Smooth muscle cell (in vitro differentiated cells): ENCODE measurements at regions not wholly inside any gene's neighbourhood (a gene's known extent, or its start where the extent isn't known, plus 50 kb on each side); places are given as distances from the start of the nearest gene placed in this dataset.
"Not testable (repeated sequence)": the region's sequence is repeated elsewhere in the genome, so short reads cannot be mapped to it uniquely, and the experiment has no call there.

Source experiments
- DNase-seq: peaks from one replicate; lab custom pipeline; 2025; ENCODE audit not compliant: unreplicated experiment; lab: John Stamatoyannopoulos, UW
- H2AFZ ChIP-seq: fragments of 200-600 bp; sonication (generic); 2 replicates; pipeline ENCODE4 v1.6.0; 2016; ENCODE audit warnings: antibody characterized with exemption, low read depth, mild to moderate bottlenecking
- H3F3A ChIP-seq: fragments of 200-600 bp; sonication (generic); 2 replicates; pipeline ENCODE4 v1.6.0; 2017; ENCODE audit warnings: antibody characterized with exemption, low read depth
- H3K27ac ChIP-seq: fragments of 200-600 bp; sonication (generic); 2 replicates; pipeline ENCODE4 v1.5.1; 2016; ENCODE audit warnings: low read depth, mild to moderate bottlenecking
- H3K27me3 ChIP-seq: fragments of 200-600 bp; sonication (generic); 2 replicates; pipeline ENCODE4 v1.6.1; 2016; ENCODE audit warnings: low read depth, mild to moderate bottlenecking
- H3K36me3 ChIP-seq: fragments of 200-600 bp; sonication (generic); 2 replicates; pipeline ENCODE4 v1.5.1; 2016; ENCODE audit warnings: low read depth
- H3K4me1 ChIP-seq: fragments of 200-600 bp; sonication (generic); 2 replicates; pipeline ENCODE4 v1.5.1; 2016; ENCODE audit warnings: low read depth
- H3K4me2 ChIP-seq: fragments of 200-600 bp; sonication (generic); 2 replicates; pipeline ENCODE4 v1.6.0; 2016; ENCODE audit warnings: mild to moderate bottlenecking
- H3K4me3 ChIP-seq: fragments of 200-600 bp; sonication (generic); 2 replicates; pipeline ENCODE4 v1.5.1; 2016; ENCODE audit warnings: mild to moderate bottlenecking
- H3K79me2 ChIP-seq: fragments of 200-600 bp; sonication (generic); 2 replicates; pipeline ENCODE4 v1.6.0; 2016; ENCODE audit warnings: low read depth, mild to moderate bottlenecking
- H3K9ac ChIP-seq: fragments of 200-600 bp; sonication (generic); 2 replicates; pipeline ENCODE4 v1.6.0; 2016; ENCODE audit warnings: low read depth
- H3K9me3 ChIP-seq: fragments of 200-600 bp; sonication (generic); replicated peaks from 2 replicates; pipeline ENCODE4 v1.5.1; 2016; ENCODE audit warnings: low read depth
- H4K20me1 ChIP-seq: fragments of 200-600 bp; sonication (generic); 2 replicates; pipeline ENCODE4 v1.6.0; 2016; ENCODE audit warnings: low read depth
- WGBS: methylation state at CpG from one replicate; pipeline ENCODE4 v1.1.7; 2016; ENCODE audit warnings: low lambda C conversion rate; 5-methylcytosine and 5-hydroxymethylcytosine counted together
- TF ChIP-seq, protein P1 (sequence below): fragments of 200-600 bp; sonication (generic); IDR thresholded peaks from 2 replicates; pipeline ENCODE4 v1.5.1; 2017; ENCODE audit warnings: borderline replicate concordance, mild to moderate bottlenecking, antibody characterized with exemption; ENCODE audit not compliant: insufficient read depth, poor library complexity, severe bottlenecking

DNA sequence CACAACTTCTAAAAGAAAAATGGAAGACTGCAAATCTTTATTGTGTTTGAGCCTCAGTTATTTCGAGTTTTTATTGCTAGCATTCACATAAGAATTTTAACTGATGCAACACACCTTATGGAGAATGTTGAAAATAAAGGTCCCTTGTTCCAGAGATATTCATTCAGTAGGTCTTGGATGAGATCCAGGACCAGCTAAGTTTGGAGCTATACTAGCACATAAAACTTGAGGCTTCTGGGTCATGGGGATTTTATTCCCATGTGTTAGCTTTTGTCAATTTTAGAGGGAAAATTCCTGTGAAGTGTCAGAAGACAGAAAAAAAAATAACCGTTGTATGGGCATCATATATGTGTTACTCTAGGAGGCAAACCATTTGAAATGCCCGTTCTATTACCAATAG, 693.2 kb upstream of the MIS18BP1 start:
- Histone ChIP-seq H3K9me3 (no peaks in the 10 kb centered on the region), H3K4me2 (no peak overlapping the region), H3K79me2 (no peaks in the 10 kb centered on the region), H3K4me3 (no peak overlapping the region), H3K9ac (no peak overlapping the region), H4K20me1 (no peaks in the 10 kb centered on the region), H3K27me3 (no peaks in the 10 kb centered on the region), H3K36me3 (no peaks in the 10 kb centered on the region), H3K4me1 (no peaks in the 10 kb centered on the region), H2AFZ (no peak overlapping the region), H3F3A (no peaks in the 10 kb centered on the region), H3K27ac (no peak overlapping the region)
- TF ChIP-seq, protein P1, sequence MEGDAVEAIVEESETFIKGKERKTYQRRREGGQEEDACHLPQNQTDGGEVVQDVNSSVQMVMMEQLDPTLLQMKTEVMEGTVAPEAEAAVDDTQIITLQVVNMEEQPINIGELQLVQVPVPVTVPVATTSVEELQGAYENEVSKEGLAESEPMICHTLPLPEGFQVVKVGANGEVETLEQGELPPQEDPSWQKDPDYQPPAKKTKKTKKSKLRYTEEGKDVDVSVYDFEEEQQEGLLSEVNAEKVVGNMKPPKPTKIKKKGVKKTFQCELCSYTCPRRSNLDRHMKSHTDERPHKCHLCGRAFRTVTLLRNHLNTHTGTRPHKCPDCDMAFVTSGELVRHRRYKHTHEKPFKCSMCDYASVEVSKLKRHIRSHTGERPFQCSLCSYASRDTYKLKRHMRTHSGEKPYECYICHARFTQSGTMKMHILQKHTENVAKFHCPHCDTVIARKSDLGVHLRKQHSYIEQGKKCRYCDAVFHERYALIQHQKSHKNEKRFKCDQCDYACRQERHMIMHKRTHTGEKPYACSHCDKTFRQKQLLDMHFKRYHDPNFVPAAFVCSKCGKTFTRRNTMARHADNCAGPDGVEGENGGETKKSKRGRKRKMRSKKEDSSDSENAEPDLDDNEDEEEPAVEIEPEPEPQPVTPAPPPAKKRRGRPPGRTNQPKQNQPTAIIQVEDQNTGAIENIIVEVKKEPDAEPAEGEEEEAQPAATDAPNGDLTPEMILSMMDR, result no peak
- WGBS, result 87% methylated on average over 3 of the region's 3 CpGs
- no peak for DNase-seq

DNA sequence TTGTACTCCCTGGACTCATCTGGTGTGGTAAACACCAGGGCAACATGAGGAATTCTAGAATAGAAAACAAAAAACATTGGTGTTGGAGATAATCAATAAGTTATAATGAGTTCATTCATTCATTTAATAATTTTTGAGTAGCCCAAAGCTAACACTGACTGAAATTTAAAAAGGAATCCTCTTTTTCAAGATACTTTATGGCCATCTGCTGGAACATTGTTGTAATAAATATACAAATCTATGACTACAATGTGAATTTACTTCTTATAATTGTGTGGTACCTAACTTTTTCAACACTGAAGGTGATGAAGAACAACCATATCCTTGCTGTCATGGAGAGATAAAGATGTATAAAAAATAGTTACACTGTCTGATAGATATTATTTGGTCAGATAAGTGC, 687.3 kb upstream of the MIS18BP1 start:
- Histone ChIP-seq H3K36me3 (no peaks in the 10 kb centered on the region), H2AFZ (no peak overlapping the region), H3K9ac (no peak overlapping the region), H3K27ac (no peak overlapping the region), H3K4me2 (no peak overlapping the region), H4K20me1 (no peaks in the 10 kb centered on the region), H3K9me3 (no peaks in the 10 kb centered on the region), H3K4me1 (no peaks in the 10 kb centered on the region), H3K4me3 (no peak overlapping the region), H3K79me2 (no peaks in the 10 kb centered on the region), H3F3A (no peaks in the 10 kb centered on the region), H3K27me3 (no peaks in the 10 kb centered on the region)
- DNase-seq, result no peak
- TF ChIP-seq, protein P1, result no peak

DNA sequence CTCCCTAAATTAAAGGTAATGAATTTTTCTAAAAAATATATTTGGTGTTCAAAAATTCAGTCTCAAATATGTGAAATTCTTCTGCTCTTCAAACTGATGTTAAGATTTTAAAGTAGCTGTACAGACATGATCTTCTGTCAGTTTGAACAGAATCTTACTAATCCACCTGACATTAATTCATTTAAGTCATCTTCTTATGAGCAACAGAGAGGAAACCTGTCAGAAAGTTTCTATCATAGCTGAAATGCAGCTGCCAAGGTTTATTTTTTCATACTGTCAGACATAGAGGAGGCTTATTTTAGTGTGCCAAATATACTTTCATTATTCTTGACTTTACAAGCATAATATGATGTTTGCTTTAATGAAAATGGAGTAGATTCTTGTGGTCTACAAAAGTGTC, 686.6 kb upstream of the MIS18BP1 start:
- no peak overlapping the region for H3K27ac ChIP-seq
- no peaks in the 10 kb centered on the region for H3K79me2 ChIP-seq
- no peak overlapping the region for H3K9ac ChIP-seq
- no peaks in the 10 kb centered on the region for H3F3A ChIP-seq
- H3K27me3 ChIP-seq, result no peaks in the 10 kb centered on the region
- H3K9me3 ChIP-seq, result no peaks in the 10 kb centered on the region
- H3K4me2 ChIP-seq, result no peak overlapping the region
- H4K20me1 ChIP-seq, result no peaks in the 10 kb centered on the region
- TF ChIP-seq, protein P1, result no peak
- no peaks in the 10 kb centered on the region for H3K36me3 ChIP-seq
- no peak for DNase-seq
- H3K4me1 ChIP-seq, result no peaks in the 10 kb centered on the region
- H2AFZ ChIP-seq, result no peak overlapping the region
- H3K4me3 ChIP-seq, result no peak overlapping the region

DNA sequence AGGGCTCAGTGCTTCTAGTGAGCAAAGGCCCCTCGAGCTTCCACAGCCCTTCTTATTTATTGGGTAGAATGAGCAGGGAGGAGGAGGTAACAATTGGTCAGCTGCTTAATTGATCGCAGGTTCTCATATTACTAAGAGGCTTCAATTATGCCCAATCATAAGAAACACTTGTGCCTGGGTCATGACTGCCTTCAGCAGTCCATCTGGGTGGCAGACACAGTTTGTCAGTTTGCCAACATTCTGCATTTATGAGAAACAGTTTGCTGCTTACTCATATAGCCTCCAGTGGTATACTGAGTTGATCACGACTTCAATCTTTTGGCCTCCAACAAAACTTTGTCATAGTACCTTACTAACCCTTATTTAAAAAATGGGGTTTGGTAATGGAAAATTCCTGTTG, 667.0 kb upstream of the MIS18BP1 start:
- not testable (repeated sequence) for H3K79me2 ChIP-seq, DNase-seq, H3K27me3 ChIP-seq, H3K4me3 ChIP-seq, H3K27ac ChIP-seq, H3K4me2 ChIP-seq, H3K9me3 ChIP-seq, H4K20me1 ChIP-seq, H3K36me3 ChIP-seq, H3K9ac ChIP-seq, H3K4me1 ChIP-seq, H3F3A ChIP-seq, H2AFZ ChIP-seq
- 83% methylated on average over 3 of the region's 3 CpGs for WGBS
